GM23248 (cell line): ENCODE measurements at regions not wholly inside any gene's neighbourhood (a gene's known extent, or its start where the extent isn't known, plus 50 kb on each side); places are given as distances from the start of the nearest gene placed in this dataset.

Source experiments
- DNase-seq: peaks from one replicate; pipeline ENCODE4 v3.0.0-alpha.2; 2015
- H2AFZ ChIP-seq: fragments of 200-600 bp; sonication (generic); 2 replicates; pipeline ENCODE4 v1.6.1; 2016; ENCODE audit warnings: antibody characterized with exemption
- H3F3A ChIP-seq: fragments of 200-600 bp; sonication (generic); 2 replicates; pipeline ENCODE4 v1.6.1; 2016; ENCODE audit warnings: mild to moderate bottlenecking, antibody characterized with exemption, mixed run types; ENCODE audit not compliant: insufficient read depth
- H3K27ac ChIP-seq: fragments of 200-600 bp; sonication (generic); 2 replicates; pipeline ENCODE4 v1.5.1; 2016; ENCODE audit warnings: mild to moderate bottlenecking
- H3K27me3 ChIP-seq: fragments of 200-600 bp; sonication (generic); replicated peaks from 2 replicates; pipeline ENCODE4 v1.6.1; 2016; ENCODE audit warnings: mild to moderate bottlenecking; ENCODE audit not compliant: insufficient read depth
- H3K36me3 ChIP-seq: fragments of 200-600 bp; sonication (generic); 2 replicates; pipeline ENCODE4 v1.6.1; 2016; ENCODE audit warnings: low read depth, mild to moderate bottlenecking
- H3K4me1 ChIP-seq: fragments of 200-600 bp; sonication (generic); 2 replicates; pipeline ENCODE4 v1.6.1; 2016; ENCODE audit warnings: mild to moderate bottlenecking; ENCODE audit not compliant: insufficient read depth
- H3K4me2 ChIP-seq: fragments of 200-600 bp; sonication (generic); one replicate; pipeline ENCODE4 v1.6.1; 2016; ENCODE audit warnings: mild to moderate bottlenecking; ENCODE audit not compliant: unreplicated experiment
- H3K4me3 ChIP-seq: fragments of 200-600 bp; sonication (generic); 2 replicates; pipeline ENCODE4 v1.5.1; 2016; ENCODE audit warnings: mild to moderate bottlenecking
- H3K79me2 ChIP-seq: fragments of 200-600 bp; sonication (generic); 2 replicates; pipeline ENCODE4 v1.6.1; 2016; ENCODE audit warnings: mild to moderate bottlenecking; ENCODE audit not compliant: insufficient read depth
- H3K9ac ChIP-seq: fragments of 200-600 bp; sonication (generic); 2 replicates; pipeline ENCODE4 v1.6.1; 2016; ENCODE audit warnings: mild to moderate bottlenecking
- H3K9me2 ChIP-seq: fragments of 200-600 bp; sonication (generic); 2 replicates; pipeline ENCODE4 v1.6.1; 2016; ENCODE audit warnings: mixed run types, mild to moderate bottlenecking, moderate library complexity; ENCODE audit not compliant: insufficient read depth
- H3K9me3 ChIP-seq: fragments of 200-600 bp; sonication (generic); one replicate; pipeline ENCODE4 v1.6.1; 2017; ENCODE audit warnings: low read depth
- H4K20me1 ChIP-seq: fragments of 200-600 bp; sonication (generic); 2 replicates; pipeline ENCODE4 v1.6.0; 2016; ENCODE audit not compliant: insufficient read depth
- EZH2 ChIP-seq: fragments of 200-600 bp; sonication (generic); IDR thresholded peaks from 2 replicates; pipeline ENCODE4 v1.6.1; 2018; ENCODE audit warnings: antibody characterized with exemption, mild to moderate bottlenecking; ENCODE audit not compliant: insufficient read depth, poor library complexity, severe bottlenecking
- EZH2phosphoT487 ChIP-seq: fragments of 200-600 bp; sonication (generic); IDR thresholded peaks from 2 replicates; pipeline ENCODE4 v1.6.1; 2018; ENCODE audit warnings: antibody characterized with exemption, moderate library complexity, mild to moderate bottlenecking, low read depth; ENCODE audit not compliant: insufficient read depth
- WGBS, 2 experiments: methylation state at CpG; one replicate each; pipeline ENCODE4 v1.1.6; 2015 to 2017; ENCODE audit warnings: low lambda C conversion rate in 2 of 2, low coverage in 1 of 2; ENCODE audit errors: missing lambda C conversion rate in 2 of 2; 5-methylcytosine and 5-hydroxymethylcytosine counted together
- in situ Hi-C: fragments of 300-500 bp; cut with MboI; formaldehyde crosslinking; loops from 2 replicates; pipeline ENCODE4 v1.15.0; 2020

DNA sequence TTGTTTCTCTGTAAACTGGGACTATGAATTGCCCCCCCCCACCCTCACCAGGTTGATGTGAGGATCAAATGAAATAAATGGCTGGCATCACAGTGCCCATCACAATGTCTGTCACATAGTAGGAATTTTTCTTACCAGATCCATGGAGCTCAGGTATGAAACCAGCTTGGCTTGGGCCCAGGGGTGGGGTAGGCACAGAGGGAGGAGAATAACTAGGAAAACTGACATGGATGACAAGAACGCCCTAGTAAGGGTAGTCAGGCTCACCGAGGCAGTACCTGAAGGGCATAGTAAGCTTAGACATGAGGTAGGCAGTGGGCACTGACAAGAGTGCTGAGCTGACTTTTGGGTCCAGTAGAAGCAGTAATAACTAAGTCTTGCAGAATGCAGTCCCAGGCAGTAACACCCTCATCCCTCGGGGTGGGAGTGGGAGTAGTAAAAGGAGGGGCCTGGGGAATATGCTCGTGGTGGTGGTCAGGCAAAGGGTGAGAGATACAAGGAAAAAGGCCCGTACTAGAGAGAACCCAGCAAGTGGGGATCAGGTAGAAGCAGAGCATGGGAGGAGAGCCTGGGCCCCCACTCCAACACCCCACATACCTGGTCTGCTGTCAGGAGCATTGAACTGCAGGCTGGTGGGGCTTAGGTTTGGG lies 155.9 kb upstream of the PJA1 start:
- H2AFZ ChIP-seq: no peak overlapping the region
- H3K4me2 ChIP-seq: no peak overlapping the region
- H3K4me3 ChIP-seq: no peak overlapping the region
- no peak overlapping the region for H3K27ac ChIP-seq
- no peak overlapping the region for H3K9ac ChIP-seq
- DNase-seq: no peak
- H3K9me3 ChIP-seq: no peaks in the 10 kb centered on the region
- in situ Hi-C loops: no loop called here
- 26 to 33% methylated on average over 3 to 5 of the region's 5 CpGs for WGBS, 2 experiments
- H3K9me2 ChIP-seq: no peaks in the 10 kb centered on the region
- no peaks in the 10 kb centered on the region for H3K79me2 ChIP-seq
- TF ChIP-seq EZH2phosphoT487 (no peak), EZH2 (no peak)
- H3K4me1 ChIP-seq: no peaks in the 10 kb centered on the region
- no peaks in the 10 kb centered on the region for H3K27me3 ChIP-seq
- H3F3A ChIP-seq: no peaks in the 10 kb centered on the region
- H3K36me3 ChIP-seq: no peaks in the 10 kb centered on the region
- H4K20me1 ChIP-seq: no peaks in the 10 kb centered on the region

- in situ Hi-C loops: no loop called here
These were observed 154.9 kb upstream of the PJA1 start for GRCh38 chrX:69320116-69320515.

GRCh38 chrX:69319376-69319775 lies 154.1 kb upstream of the PJA1 start:
- Histone ChIP-seq H3F3A (no peaks in the 10 kb centered on the region), H3K27ac (no peak overlapping the region), H3K4me1 (no peaks in the 10 kb centered on the region), H3K9ac (no peak overlapping the region), H4K20me1 (no peaks in the 10 kb centered on the region), H2AFZ (no peak overlapping the region), H3K27me3 (no peaks in the 10 kb centered on the region), H3K4me2 (no peak overlapping the region), H3K9me3 (no peaks in the 10 kb centered on the region), H3K9me2 (no peaks in the 10 kb centered on the region), H3K79me2 (no peaks in the 10 kb centered on the region), H3K4me3 (no peak overlapping the region), H3K36me3 (no peaks in the 10 kb centered on the region)
- in situ Hi-C loops: no loop called here
- DNase-seq: no peak
- no peak for TF ChIP-seq EZH2phosphoT487
- no peak for TF ChIP-seq EZH2
- WGBS, 2 experiments: 86 to 88% methylated on average over 5 to 7 of the region's 7 CpGs

More at GRCh38 chrX:69320116-69320515, 154.9 kb upstream of the PJA1 start:
- H3K9me2 ChIP-seq: no peaks in the 10 kb centered on the region
- 0 to 14% methylated on average over 1 of the region's 1 CpG for WGBS, 2 experiments
- no peaks in the 10 kb centered on the region for H3K79me2 ChIP-seq
- H3K9me3 ChIP-seq: no peaks in the 10 kb centered on the region
- no peak overlapping the region for H2AFZ ChIP-seq
- H3K9ac ChIP-seq: no peak overlapping the region
- H3K27ac ChIP-seq: no peak overlapping the region
- DNase-seq: no peak
- H3K27me3 ChIP-seq: no peaks in the 10 kb centered on the region
- H3K4me1 ChIP-seq: no peaks in the 10 kb centered on the region
- no peak overlapping the region for H3K4me3 ChIP-seq
- H3K4me2 ChIP-seq: no peak overlapping the region
- TF ChIP-seq EZH2phosphoT487: no peak
- no peak for TF ChIP-seq EZH2
- H3F3A ChIP-seq: no peaks in the 10 kb centered on the region
- H3K36me3 ChIP-seq: no peaks in the 10 kb centered on the region
- no peaks in the 10 kb centered on the region for H4K20me1 ChIP-seq

DNA sequence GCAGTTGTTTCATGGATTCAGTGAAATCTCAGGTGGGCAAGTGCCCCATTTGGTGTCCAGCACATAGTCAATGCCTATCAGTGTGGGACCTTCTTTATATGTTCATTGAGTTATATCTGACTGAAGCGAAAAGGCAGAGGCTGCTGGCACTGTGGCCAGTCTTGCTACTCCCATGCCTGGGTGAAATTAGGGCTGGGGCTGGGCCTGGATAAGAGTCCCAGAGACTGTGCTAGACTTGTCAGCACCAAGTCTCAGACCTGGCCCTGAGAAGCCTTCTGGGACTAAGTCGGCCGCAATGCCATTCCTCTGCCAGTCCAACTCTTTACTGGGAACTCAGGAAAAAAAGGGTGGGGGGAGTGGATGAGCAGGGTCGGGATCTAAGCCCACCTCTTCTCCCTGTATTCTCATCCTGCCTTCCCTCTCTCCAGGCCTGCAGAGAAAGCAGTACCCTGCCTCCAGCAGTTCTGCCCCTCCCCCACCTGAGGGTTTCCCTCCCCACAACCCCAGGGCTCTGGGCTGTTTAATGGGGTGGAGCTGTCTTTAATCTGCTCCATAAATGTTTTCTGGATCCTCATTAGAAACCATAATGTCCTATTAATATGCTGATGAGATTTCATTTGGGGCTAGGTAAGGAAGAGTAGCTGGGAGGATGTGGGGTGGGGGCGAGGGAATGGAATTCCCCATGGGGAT lies 153.5 kb upstream of the PJA1 start:
- Histone ChIP-seq H3K9ac (no peak overlapping the region), H3F3A (no peaks in the 10 kb centered on the region), H2AFZ (no peak overlapping the region), H3K4me2 (no peak overlapping the region), H3K4me1 (no peaks in the 10 kb centered on the region), H3K36me3 (no peaks in the 10 kb centered on the region), H3K79me2 (no peaks in the 10 kb centered on the region), H3K9me2 (no peaks in the 10 kb centered on the region), H3K4me3 (no peak overlapping the region), H4K20me1 (no peaks in the 10 kb centered on the region), H3K27ac (no peak overlapping the region), H3K27me3 (no peaks in the 10 kb centered on the region), H3K9me3 (no peaks in the 10 kb centered on the region)
- DNase-seq: no peak
- TF ChIP-seq EZH2 (no peak), EZH2phosphoT487 (no peak)
- in situ Hi-C loops: no loop called here
- WGBS, 2 experiments: 28 to 34% methylated on average over 4 to 5 of the region's 5 CpGs
